Omental fat pad (tissue), 3 donors: ENCODE measurements at regions not wholly inside any gene's neighbourhood (a gene's known extent, or its start where the extent isn't known, plus 50 kb on each side); places are given as distances from the start of the nearest gene placed in this dataset.
"Not testable (repeated sequence)": the region's sequence is repeated elsewhere in the genome, so short reads cannot be mapped to it uniquely, and the experiment has no call there.

ENCODE experiments used
- ATAC-seq: fragments of 150-250 bp; one replicate; pipeline ENCODE4 v1.9.1; 2016; ENCODE audit warnings: mild to moderate bottlenecking, moderate library complexity; ENCODE audit not compliant: low FRiP score
- DNase-seq: peaks from one replicate; pipeline ENCODE4 v3.0.0-alpha.2; 2019; ENCODE audit warnings: low spot score
- CTCF ChIP-seq, 3 donors: fragments of 450-650 bp; IDR thresholded peaks; one replicate each; pipeline ENCODE4 v1.5.1; 2016 to 2017; ENCODE audit warnings: antibody characterized with exemption in 3 of 3, mild to moderate bottlenecking in 3 of 3, moderate library complexity in 2 of 3

GRCh38 chr22:25346859-25347751, 127.7 kb downstream of the CRYBB2 start:
- ATAC-seq (no peak), DNase-seq (no peak)
- no peak for TF ChIP-seq CTCF (IDR thresholded peaks at IDR 0.05)

- no peak for ATAC-seq
- no peak for TF ChIP-seq CTCF (IDR thresholded peaks at IDR 0.05)
- no peak for DNase-seq
Measured at GRCh38 chr22:25347752-25348102, 128.3 kb downstream of the CRYBB2 start.

- ATAC-seq (no peak), DNase-seq (no peak)
- no peak for TF ChIP-seq CTCF (IDR thresholded peaks at IDR 0.05)
Measured at GRCh38 chr22:25348391-25348790, 129.0 kb downstream of the CRYBB2 start.

- not testable (repeated sequence) for ATAC-seq, DNase-seq
Measured at GRCh38 chr22:25348996-25349395, 129.6 kb downstream of the CRYBB2 start.

- TF ChIP-seq CTCF (IDR thresholded peaks at IDR 0.05) = no peak
- ATAC-seq (no peak), DNase-seq (no peak)
Measured at GRCh38 chr22:25350551-25350971, 131.1 kb downstream of the CRYBB2 start.

- TF ChIP-seq CTCF (IDR thresholded peaks at IDR 0.05) = no peak
- ATAC-seq (no peak), DNase-seq (no peak)
Measured at GRCh38 chr22:25351631-25352293, 132.3 kb downstream of the CRYBB2 start.

GRCh38 chr22:25352294-25352680, 132.8 kb downstream of the CRYBB2 start:
- TF ChIP-seq CTCF (IDR thresholded peaks at IDR 0.05) = no peak
- ATAC-seq = no peak
- DNase-seq = no peak
